Cardiac muscle cell (in vitro differentiated cells and primary cell): ENCODE measurements at regions not wholly inside any gene's neighbourhood (a gene's known extent, or its start where the extent isn't known, plus 50 kb on each side); places are given as distances from the start of the nearest gene placed in this dataset.
A peak's percentile ranks its signal among the peaks of the same experiment; 100 is the strongest.
"Not testable (repeated sequence)": the region's sequence is repeated elsewhere in the genome, so short reads cannot be mapped to it uniquely, and the experiment has no call there.

Experiments
- DNase-seq, 2 donors: peaks; one replicate each; pipeline versions ENCODE4 v3.0.0 to v3.0.0-alpha.2; 2010 to 2017; ENCODE audit warnings: low read depth in 1 of 2, low spot score in 1 of 2
- H3K27ac ChIP-seq: fragments of 200-600 bp; sonication (generic); 2 replicates; pipeline ENCODE4 v1.5.1; 2016
- H3K27me3 ChIP-seq: fragments of 200-600 bp; sonication (generic); 2 replicates; pipeline ENCODE4 v1.6.0; 2016; ENCODE audit warnings: control low read depth
- H3K36me3 ChIP-seq: fragments of 200-600 bp; sonication (generic); 2 replicates; pipeline ENCODE4 v1.5.1; 2016; ENCODE audit warnings: control low read depth
- H3K4me1 ChIP-seq: fragments of 200-600 bp; sonication (generic); 2 replicates; pipeline ENCODE4 v1.8.1; 2017; ENCODE audit warnings: low read depth, mild to moderate bottlenecking, mixed run types
- H3K4me3 ChIP-seq: fragments of 200-600 bp; sonication (generic); 2 replicates; pipeline ENCODE4 v1.5.1; 2016; ENCODE audit warnings: mild to moderate bottlenecking
- H3K9me3 ChIP-seq: fragments of 200-600 bp; sonication (generic); 2 replicates; pipeline ENCODE4 v1.5.1; 2017; ENCODE audit warnings: low read depth, mild to moderate bottlenecking, control low read depth
- CTCF ChIP-seq: IDR thresholded peaks from 2 replicates; pipeline ENCODE4 v1.5.1; 2012; ENCODE audit warnings: low read depth, mild to moderate bottlenecking, low read length

GRCh38 chr11:29224739-29225384 lies 792.0 kb downstream of the KCNA4 start:
- Histone ChIP-seq H3K27me3 (no peaks in the 10 kb centered on the region), H3K36me3 (no peaks in the 10 kb centered on the region), H3K9me3 (no peaks in the 10 kb centered on the region), H3K4me1 (no peaks in the 10 kb centered on the region), H3K4me3 (no peak overlapping the region), H3K27ac (no peak overlapping the region)
- TF ChIP-seq CTCF: no peak
- peak in 1 of 2 donors; percentile 7 for DNase-seq

- not testable (repeated sequence) for H3K4me3 ChIP-seq, H3K9me3 ChIP-seq, H3K36me3 ChIP-seq, H3K4me1 ChIP-seq, H3K27me3 ChIP-seq, DNase-seq, H3K27ac ChIP-seq
Observed at GRCh38 chr11:29219531-29219930, 797.3 kb downstream of the KCNA4 start.

- H3K4me1 ChIP-seq: no peaks in the 10 kb centered on the region
- H3K9me3 ChIP-seq: no peaks in the 10 kb centered on the region
- peaks cover 2% of the 10 kb centered on the region for H3K27me3 ChIP-seq
- no peak for DNase-seq
- no peaks in the 10 kb centered on the region for H3K36me3 ChIP-seq
- H3K4me3 ChIP-seq: no peak overlapping the region
- no peak for TF ChIP-seq CTCF
- H3K27ac ChIP-seq: no peak overlapping the region
Observed at GRCh38 chr11:29217901-29218300, 798.9 kb downstream of the KCNA4 start.

GRCh38 chr11:29214833-29215232 lies 802.0 kb downstream of the KCNA4 start:
- peak in 1 of 2 donors; percentile 11 for DNase-seq
- Histone ChIP-seq H3K4me1 (no peaks in the 10 kb centered on the region), H3K36me3 (no peaks in the 10 kb centered on the region), H3K27me3 (peaks cover 2% of the 10 kb centered on the region), H3K9me3 (no peaks in the 10 kb centered on the region), H3K27ac (no peak overlapping the region), H3K4me3 (no peak overlapping the region)
- no peak for TF ChIP-seq CTCF

GRCh38 chr11:29211202-29211601 lies 805.6 kb downstream of the KCNA4 start:
- Histone ChIP-seq H3K9me3 (no peaks in the 10 kb centered on the region), H3K27ac (no peak overlapping the region), H3K36me3 (no peaks in the 10 kb centered on the region), H3K27me3 (peaks cover 2% of the 10 kb centered on the region), H3K4me1 (no peaks in the 10 kb centered on the region), H3K4me3 (no peak overlapping the region)
- no peak for TF ChIP-seq CTCF
- no peak for DNase-seq

- Histone ChIP-seq H3K27ac (no peak overlapping the region), H3K9me3 (no peaks in the 10 kb centered on the region), H3K4me1 (no peaks in the 10 kb centered on the region), H3K36me3 (no peaks in the 10 kb centered on the region), H3K4me3 (no peak overlapping the region), H3K27me3 (peaks cover 2% of the 10 kb centered on the region)
- no peak for DNase-seq
- TF ChIP-seq CTCF: no peak
Observed at GRCh38 chr11:29210426-29210825, 806.4 kb downstream of the KCNA4 start.
